ENCODE measurements at regions not wholly inside any gene's neighbourhood (a gene's known extent, or its start where the extent isn't known, plus 50 kb on each side); places are given as distances from the start of the nearest gene placed in this dataset.

- CTCF ChIA-PET = no interaction called here
- FAIRE-seq (no peak), ATAC-seq (no peak), DNase-seq (ENCODE audit: low read depth in 1 of 2, low spot score in 1 of 2) (no peak)
- H3K4me1 ChIP-seq = no peaks in the 10 kb centered on the region
- no peak overlapping the region for H3K27ac ChIP-seq
- TF ChIP-seq FOSL2 (IDR thresholded peaks at IDR 0.05) = no peak
- no peak for TF ChIP-seq FOSL2 (CRISPR knock-in tag; IDR thresholded peaks at IDR 0.05)
- TF ChIP-seq CEBPB (IDR thresholded peaks at IDR 0.05) = no peak
- TF ChIP-seq GATA3 (IDR thresholded peaks at IDR 0.05; ENCODE audit: borderline replicate concordance) = no peak
- TF ChIP-seq, protein P1, sequence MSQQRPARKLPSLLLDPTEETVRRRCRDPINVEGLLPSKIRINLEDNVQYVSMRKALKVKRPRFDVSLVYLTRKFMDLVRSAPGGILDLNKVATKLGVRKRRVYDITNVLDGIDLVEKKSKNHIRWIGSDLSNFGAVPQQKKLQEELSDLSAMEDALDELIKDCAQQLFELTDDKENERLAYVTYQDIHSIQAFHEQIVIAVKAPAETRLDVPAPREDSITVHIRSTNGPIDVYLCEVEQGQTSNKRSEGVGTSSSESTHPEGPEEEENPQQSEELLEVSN (IDR thresholded peaks at IDR 0.05; ENCODE audit: borderline replicate concordance, low read depth) = no peak
- no peak for TF ChIP-seq RNF2 (IDR thresholded peaks at IDR 0.05; ENCODE audit: borderline replicate concordance, low read depth)
- TF ChIP-seq ZC3H11A (IDR thresholded peaks at IDR 0.05) = no peak
- TF ChIP-seq EHMT2 (IDR thresholded peaks at IDR 0.05; ENCODE audit: low read depth) = no peak
- TF ChIP-seq MAFK (IDR thresholded peaks at IDR 0.05; ENCODE audit: partially characterized antibody) = no peak
- TF ChIP-seq USF2 (IDR thresholded peaks at IDR 0.05) = no peak
- no peak for TF ChIP-seq ZNF302 (CRISPR knock-in tag; IDR thresholded peaks at IDR 0.05)
- no peak overlapping the region for H3K4me2 ChIP-seq
- no peak overlapping the region for H3K4me3 ChIP-seq
- H3K9me3 ChIP-seq = no peaks in the 10 kb centered on the region
- POLR2A ChIA-PET = no interaction called here
Measured at GRCh38 chr6:113570161-113570560, 287.0 kb upstream of the MARCKS start.

DNA sequence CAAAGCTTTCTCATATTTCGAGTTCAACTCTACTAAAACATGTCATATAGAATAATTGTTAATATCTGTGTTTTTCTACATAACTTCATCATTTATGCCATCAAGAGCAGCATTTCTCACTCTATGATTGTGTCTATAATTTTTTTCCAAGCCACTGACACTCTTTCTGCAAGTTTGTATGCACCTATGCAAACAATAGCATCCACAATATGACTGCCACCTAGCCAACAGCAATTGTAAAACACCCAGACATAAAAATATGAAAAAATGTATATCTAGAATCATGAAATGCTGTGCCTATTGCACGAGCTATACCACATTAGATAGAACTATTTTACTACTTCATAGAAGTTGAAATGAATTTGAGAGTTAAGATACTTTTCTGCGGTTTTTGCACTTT is 286.5 kb upstream of the MARCKS start:
- no peaks in the 10 kb centered on the region for H3K4me1 ChIP-seq
- no peak for ATAC-seq
- no peak overlapping the region for H3K4me2 ChIP-seq
- no peak for TF ChIP-seq HOXB5 (CRISPR knock-in tag; IDR thresholded peaks at IDR 0.05)
- 0 out of 5 replicates have a peak, but pooled peaks of 1 of the 2 experiments have one; percentile 14 for TF ChIP-seq RAD21 (conservative IDR thresholded peaks at IDR 0.05 in 1 of 2, IDR thresholded peaks at IDR 0.05 in 1 of 2)
- TF ChIP-seq FOXS1 (CRISPR knock-in tag; IDR thresholded peaks at IDR 0.05) = no peak
- WGBS (ENCODE audit: missing lambda C conversion rate) = 67% methylated on average over 3 of the region's 3 CpGs
- ChIA-PET CTCF (no interaction called here), POLR2A (no interaction called here)
- FAIRE-seq = no peak
- no peak overlapping the region for H3K27ac ChIP-seq
- H3K4me3 ChIP-seq = no peak overlapping the region
- no peak for DNase-seq (ENCODE audit: low read depth in 1 of 2, low spot score in 1 of 2)
- no peaks in the 10 kb centered on the region for H3K9me3 ChIP-seq

- peaks cover 3% of the 10 kb centered on the region; the same call in 2 of the 3 replicates for H3K9me3 ChIP-seq
- ATAC-seq (no peak), DNase-seq (ENCODE audit: low read depth in 1 of 2, low spot score in 1 of 2) (no peak), FAIRE-seq (no peak)
- H3K4me3 ChIP-seq = no peak overlapping the region
- TF ChIP-seq CEBPB (IDR thresholded peaks at IDR 0.05) (no peak), EHF (CRISPR knock-in tag; IDR thresholded peaks at IDR 0.05) (no peak), ZFP36 (IDR thresholded peaks at IDR 0.05; ENCODE audit: borderline replicate concordance, partially characterized antibody) (no peak), CHD2 (IDR thresholded peaks at IDR 0.05; ENCODE audit: low read length, partially characterized antibody) (no peak), SREBF2 (IDR thresholded peaks at IDR 0.05) (no peak), JUNB (IDR thresholded peaks at IDR 0.05) (no peak), FOSB (CRISPR knock-in tag; IDR thresholded peaks at IDR 0.05) (no peak), EHMT2 (IDR thresholded peaks at IDR 0.05; ENCODE audit: low read depth) (no peak), FOSL2 (IDR thresholded peaks at IDR 0.05) (no peak), FOSL2 (CRISPR knock-in tag; IDR thresholded peaks at IDR 0.05) (no peak), HEYL (CRISPR knock-in tag; IDR thresholded peaks at IDR 0.05) (no peak), ZSCAN20 (CRISPR knock-in tag; IDR thresholded peaks at IDR 0.05) (no peak), HDAC2 (IDR thresholded peaks at IDR 0.05) (no peak)
- no peaks in the 10 kb centered on the region for H3K4me1 ChIP-seq
- CTCF ChIA-PET = no interaction called here
- H3K27ac ChIP-seq = no peak overlapping the region
- 46% methylated on average over 4 of the region's 4 CpGs for whole genome bisulfite sequencing (ENCODE audit: missing lambda C conversion rate)
- no peak overlapping the region for H3K4me2 ChIP-seq
- POLR2A ChIA-PET = no interaction called here
Measured at GRCh38 chr6:113574147-113574546, 283.0 kb upstream of the MARCKS start.

- POLR2A ChIA-PET = no interaction called here
- no peak for FAIRE-seq
- TF ChIP-seq FOSL2 (IDR thresholded peaks at IDR 0.05) (no peak), FOSL2 (CRISPR knock-in tag; IDR thresholded peaks at IDR 0.05) (no peak), NPAS2 (CRISPR knock-in tag; IDR thresholded peaks at IDR 0.05; ENCODE audit: borderline replicate concordance) (no peak), FOXS1 (CRISPR knock-in tag; IDR thresholded peaks at IDR 0.05) (no peak), BHLHE40 (IDR thresholded peaks at IDR 0.05; ENCODE audit: low read depth, low read length) (no peak), ZC3H11A (IDR thresholded peaks at IDR 0.05) (no peak), HDAC2 (IDR thresholded peaks at IDR 0.05) (no peak), GATA3 (IDR thresholded peaks at IDR 0.05; ENCODE audit: borderline replicate concordance) (no peak), CBX8 (IDR thresholded peaks at IDR 0.05) (no peak), SMC3 (IDR thresholded peaks at IDR 0.05) (no peak), RCOR1 (IDR thresholded peaks at IDR 0.05; ENCODE audit: low read depth, low read length) (no peak), HES2 (IDR thresholded peaks at IDR 0.05) (no peak), KDM5A (IDR thresholded peaks at IDR 0.05) (no peak), MYC (IDR thresholded peaks at IDR 0.05; ENCODE audit: borderline replicate concordance, low read length) (no peak), RFX5 (IDR thresholded peaks at IDR 0.05) (no peak), POLR2AphosphoS2 (conservative IDR thresholded peaks at IDR 0.05; ENCODE audit: low read length) (no peak)
- TF ChIP-seq, protein P2, sequence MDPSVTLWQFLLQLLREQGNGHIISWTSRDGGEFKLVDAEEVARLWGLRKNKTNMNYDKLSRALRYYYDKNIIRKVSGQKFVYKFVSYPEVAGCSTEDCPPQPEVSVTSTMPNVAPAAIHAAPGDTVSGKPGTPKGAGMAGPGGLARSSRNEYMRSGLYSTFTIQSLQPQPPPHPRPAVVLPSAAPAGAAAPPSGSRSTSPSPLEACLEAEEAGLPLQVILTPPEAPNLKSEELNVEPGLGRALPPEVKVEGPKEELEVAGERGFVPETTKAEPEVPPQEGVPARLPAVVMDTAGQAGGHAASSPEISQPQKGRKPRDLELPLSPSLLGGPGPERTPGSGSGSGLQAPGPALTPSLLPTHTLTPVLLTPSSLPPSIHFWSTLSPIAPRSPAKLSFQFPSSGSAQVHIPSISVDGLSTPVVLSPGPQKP (IDR thresholded peaks at IDR 0.05; ENCODE audit: low read depth, low read length) = no peak
Measured at GRCh38 chr6:113576310-113576709, 280.8 kb upstream of the MARCKS start.

More at GRCh38 chr6:113576310-113576709, 280.8 kb upstream of the MARCKS start:
- no peak overlapping the region for H3K4me3 ChIP-seq
- ATAC-seq (no peak), DNase-seq (ENCODE audit: low read depth in 1 of 2, low spot score in 1 of 2) (no peak)
- H3K4me1 ChIP-seq = no peaks in the 10 kb centered on the region
- H3K4me2 ChIP-seq = no peak overlapping the region
- peaks cover 3% of the 10 kb centered on the region; the same call in 2 of the 3 replicates for H3K9me3 ChIP-seq
- CTCF ChIA-PET = no interaction called here
- no peak overlapping the region for H3K27ac ChIP-seq

Data from A549 (cell line).